Body of pancreas (tissue), 4 donors: ENCODE measurements at regions not wholly inside any gene's neighbourhood (a gene's known extent, or its start where the extent isn't known, plus 50 kb on each side); places are given as distances from the start of the nearest gene placed in this dataset.

ENCODE experiments used
- POLR2A ChIP-seq, 3 donors: fragments of 450-650 bp; IDR thresholded peaks; one replicate each; pipeline ENCODE4 v1.6.1; 2016; ENCODE audit warnings: antibody characterized with exemption in 3 of 3, mild to moderate bottlenecking in 2 of 3
- TF ChIP-seq, protein P1 (sequence below), 7 experiments: fragments of 450-650 bp in 4 of 7; fragments of 200-600 bp in 3 of 7; sonication (generic) in 3 of 7; IDR thresholded peaks; one replicate each; pipeline ENCODE4 v1.5.1; 2016 to 2019; ENCODE audit warnings: antibody characterized with exemption in 7 of 7

DNA sequence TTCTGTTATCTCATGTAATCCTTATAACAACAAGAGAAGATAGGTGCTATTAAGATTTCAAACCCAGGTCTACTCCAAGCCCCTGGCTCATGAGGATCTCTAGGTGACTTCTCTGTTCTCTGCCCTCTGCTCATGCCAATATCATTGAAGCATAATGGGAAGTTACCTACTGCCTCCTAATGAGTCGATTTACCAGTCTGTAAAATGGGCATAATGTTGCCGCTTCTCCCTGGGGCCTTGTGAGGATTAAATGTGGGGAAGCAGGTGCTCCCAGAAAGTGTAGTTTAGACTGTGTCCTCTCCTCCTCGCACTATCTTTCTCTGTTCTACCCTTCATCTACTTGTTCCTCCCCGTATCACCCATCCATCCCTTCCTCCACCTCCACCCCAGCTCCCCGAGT is 169.2 kb upstream of the LHX5 start:
- TF ChIP-seq, protein P1, sequence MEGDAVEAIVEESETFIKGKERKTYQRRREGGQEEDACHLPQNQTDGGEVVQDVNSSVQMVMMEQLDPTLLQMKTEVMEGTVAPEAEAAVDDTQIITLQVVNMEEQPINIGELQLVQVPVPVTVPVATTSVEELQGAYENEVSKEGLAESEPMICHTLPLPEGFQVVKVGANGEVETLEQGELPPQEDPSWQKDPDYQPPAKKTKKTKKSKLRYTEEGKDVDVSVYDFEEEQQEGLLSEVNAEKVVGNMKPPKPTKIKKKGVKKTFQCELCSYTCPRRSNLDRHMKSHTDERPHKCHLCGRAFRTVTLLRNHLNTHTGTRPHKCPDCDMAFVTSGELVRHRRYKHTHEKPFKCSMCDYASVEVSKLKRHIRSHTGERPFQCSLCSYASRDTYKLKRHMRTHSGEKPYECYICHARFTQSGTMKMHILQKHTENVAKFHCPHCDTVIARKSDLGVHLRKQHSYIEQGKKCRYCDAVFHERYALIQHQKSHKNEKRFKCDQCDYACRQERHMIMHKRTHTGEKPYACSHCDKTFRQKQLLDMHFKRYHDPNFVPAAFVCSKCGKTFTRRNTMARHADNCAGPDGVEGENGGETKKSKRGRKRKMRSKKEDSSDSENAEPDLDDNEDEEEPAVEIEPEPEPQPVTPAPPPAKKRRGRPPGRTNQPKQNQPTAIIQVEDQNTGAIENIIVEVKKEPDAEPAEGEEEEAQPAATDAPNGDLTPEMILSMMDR (IDR thresholded peaks at IDR 0.05): no peak
- TF ChIP-seq POLR2A (IDR thresholded peaks at IDR 0.05): no peak
